ENCODE measurements at regions not wholly inside any gene's neighbourhood (a gene's known extent, or its start where the extent isn't known, plus 50 kb on each side); places are given as distances from the start of the nearest gene placed in this dataset.

- no peak for TF ChIP-seq POLR2AphosphoS5 (IDR thresholded peaks at IDR 0.05; ENCODE audit: low read depth, low read length)
- no peak for TF ChIP-seq TAF1 (IDR thresholded peaks at IDR 0.05; ENCODE audit: borderline replicate concordance, insufficient read depth, low read length)
- TF ChIP-seq REST (IDR thresholded peaks at IDR 0.05; ENCODE audit: insufficient read depth in 1 of 2, low read depth in 2 of 2, low read length in 2 of 2) = no peak
- no peak for TF ChIP-seq SIN3A (IDR thresholded peaks at IDR 0.05; ENCODE audit: borderline replicate concordance, insufficient read depth, low read length)
- TF ChIP-seq FOXP2 (optimal IDR thresholded peaks at IDR 0.05; ENCODE audit: borderline replicate concordance, extremely low read depth, extremely low read length, insufficient read depth) = no peak
These were observed 54.1 kb upstream of the FOXQ1 start for GRCh38 chr6:1257778-1258177.
